Uterus (tissue), 2 donors: ENCODE measurements at regions not wholly inside any gene's neighbourhood (a gene's known extent, or its start where the extent isn't known, plus 50 kb on each side); places are given as distances from the start of the nearest gene placed in this dataset.

Experiments
- POLR2A ChIP-seq, 2 donors: fragments of 450-650 bp; IDR thresholded peaks; one replicate each; pipeline ENCODE4 v1.6.1; 2016; ENCODE audit warnings: antibody characterized with exemption in 2 of 2, mild to moderate bottlenecking in 1 of 2, moderate library complexity in 1 of 2
- TF ChIP-seq, protein P1 (sequence below), 4 experiments: fragments of 200-600 bp in 2 of 4; fragments of 450-650 bp in 2 of 4; sonication (generic) in 2 of 4; IDR thresholded peaks; one replicate each; pipeline ENCODE4 v1.5.1; 2016 to 2019; ENCODE audit warnings: antibody characterized with exemption in 4 of 4, mild to moderate bottlenecking in 2 of 4, moderate library complexity in 1 of 4

DNA sequence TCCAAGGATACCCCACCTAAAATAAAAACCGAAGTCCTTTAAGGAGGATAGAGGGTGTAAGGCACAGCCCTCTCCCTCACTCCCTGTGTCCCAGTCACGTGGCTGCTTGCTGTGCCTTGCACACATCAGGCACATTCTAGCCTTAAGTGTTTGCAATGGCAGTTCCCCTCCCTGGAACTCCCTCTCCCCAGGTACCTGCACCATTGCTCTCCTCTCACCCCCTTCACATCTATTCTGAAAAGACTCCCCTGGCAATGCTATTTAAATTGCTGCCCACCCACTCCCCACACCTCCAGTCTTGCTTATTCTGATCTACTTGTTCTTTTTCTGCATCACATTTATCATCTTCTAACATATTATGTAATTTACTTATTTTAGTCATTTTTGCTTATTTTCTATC, 91.6 kb upstream of the LNX1 start:
- TF ChIP-seq, protein P1, sequence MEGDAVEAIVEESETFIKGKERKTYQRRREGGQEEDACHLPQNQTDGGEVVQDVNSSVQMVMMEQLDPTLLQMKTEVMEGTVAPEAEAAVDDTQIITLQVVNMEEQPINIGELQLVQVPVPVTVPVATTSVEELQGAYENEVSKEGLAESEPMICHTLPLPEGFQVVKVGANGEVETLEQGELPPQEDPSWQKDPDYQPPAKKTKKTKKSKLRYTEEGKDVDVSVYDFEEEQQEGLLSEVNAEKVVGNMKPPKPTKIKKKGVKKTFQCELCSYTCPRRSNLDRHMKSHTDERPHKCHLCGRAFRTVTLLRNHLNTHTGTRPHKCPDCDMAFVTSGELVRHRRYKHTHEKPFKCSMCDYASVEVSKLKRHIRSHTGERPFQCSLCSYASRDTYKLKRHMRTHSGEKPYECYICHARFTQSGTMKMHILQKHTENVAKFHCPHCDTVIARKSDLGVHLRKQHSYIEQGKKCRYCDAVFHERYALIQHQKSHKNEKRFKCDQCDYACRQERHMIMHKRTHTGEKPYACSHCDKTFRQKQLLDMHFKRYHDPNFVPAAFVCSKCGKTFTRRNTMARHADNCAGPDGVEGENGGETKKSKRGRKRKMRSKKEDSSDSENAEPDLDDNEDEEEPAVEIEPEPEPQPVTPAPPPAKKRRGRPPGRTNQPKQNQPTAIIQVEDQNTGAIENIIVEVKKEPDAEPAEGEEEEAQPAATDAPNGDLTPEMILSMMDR (IDR thresholded peaks at IDR 0.05), result no peak
- no peak for TF ChIP-seq POLR2A (IDR thresholded peaks at IDR 0.05)
